GM19099 (cell line): ENCODE measurements at regions not wholly inside any gene's neighbourhood (a gene's known extent, or its start where the extent isn't known, plus 50 kb on each side); places are given as distances from the start of the nearest gene placed in this dataset.

Experiments used
- POLR2A ChIP-seq: IDR thresholded peaks from 3 replicates; pipeline ENCODE4 v1.6.1; 2011; ENCODE audit warnings: low read depth; ENCODE audit not compliant: insufficient read length; ENCODE audit errors: extremely low read depth

DNA sequence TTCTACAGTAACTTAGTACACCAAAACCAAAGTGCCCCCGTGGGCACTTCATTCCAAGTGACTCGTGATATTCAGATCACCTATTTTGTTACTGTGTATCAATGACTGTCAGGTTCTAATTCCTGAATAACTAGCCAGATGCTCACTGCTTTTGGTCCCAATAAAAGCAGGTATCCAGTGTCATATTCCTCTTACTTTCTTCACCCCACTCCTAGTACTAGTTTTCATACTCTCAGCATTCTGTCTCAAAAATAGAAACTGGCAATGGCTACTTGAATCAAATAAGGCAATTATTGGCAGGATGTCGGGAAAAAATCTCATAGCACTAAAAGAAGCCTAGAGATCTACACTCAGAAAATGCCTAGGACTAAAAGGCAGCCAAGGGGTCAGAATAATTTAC is 84.6 kb downstream of the ZNF467 start:
- TF ChIP-seq POLR2A = no peak

DNA sequence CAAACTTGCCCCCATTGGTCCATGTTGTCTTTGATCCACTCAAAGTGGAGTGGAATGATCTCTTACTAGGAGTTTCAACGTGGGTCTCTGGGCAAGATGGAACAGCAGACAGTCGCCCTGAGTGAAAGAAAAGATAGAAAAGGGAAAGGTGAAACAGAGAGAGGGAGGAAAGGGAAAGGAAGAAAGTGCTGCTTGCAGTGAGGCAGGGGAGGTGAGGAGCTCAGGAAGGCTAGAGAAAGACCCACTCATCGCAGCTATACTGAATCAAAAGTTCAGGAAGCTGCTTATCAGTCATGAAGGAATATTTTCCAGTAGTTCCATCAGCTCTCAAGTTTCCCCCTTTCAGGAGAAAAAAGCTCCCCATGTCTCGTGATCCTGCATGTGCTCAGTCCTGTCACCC is 86.9 kb downstream of the ZNF467 start:
- no peak for TF ChIP-seq POLR2A

DNA sequence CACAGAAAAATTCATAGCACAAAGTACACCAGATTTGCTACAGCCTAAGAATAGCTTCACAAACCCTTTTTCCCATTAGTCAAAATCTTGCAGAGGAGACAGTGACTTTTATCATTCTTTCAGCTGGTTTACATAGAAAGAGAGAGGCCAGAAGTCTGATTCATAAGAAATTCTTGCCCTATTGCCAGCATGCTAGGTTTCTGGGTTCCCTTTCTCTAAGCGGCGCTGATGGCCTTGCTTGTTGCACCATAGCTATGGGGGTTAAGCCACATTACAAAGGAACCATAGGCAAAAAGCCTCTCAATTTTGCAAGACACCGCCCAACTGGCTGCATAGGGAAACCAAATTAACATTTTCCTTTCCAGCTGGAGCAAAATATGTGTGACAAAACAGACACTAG is 87.4 kb downstream of the ZNF467 start:
- no peak for TF ChIP-seq POLR2A

DNA sequence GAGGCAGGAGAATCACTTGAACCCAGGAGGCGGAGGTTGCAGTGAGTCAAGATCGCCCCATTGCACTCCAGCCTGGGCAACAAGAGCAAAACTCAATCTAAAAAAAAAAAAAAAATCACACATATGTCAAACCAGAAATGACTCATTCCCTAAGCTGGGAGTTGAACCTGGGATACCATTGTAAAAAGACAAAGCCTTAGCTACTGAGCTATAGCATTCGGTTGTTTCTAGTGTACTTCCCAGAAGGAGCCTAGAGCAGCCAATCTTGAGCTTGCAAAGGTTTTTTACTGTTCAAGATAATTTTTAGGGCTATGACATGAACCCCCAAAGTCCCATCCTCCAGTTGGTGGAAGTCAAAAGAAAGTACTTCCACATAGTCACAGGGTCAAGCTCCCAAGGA is 87.9 kb downstream of the ZNF467 start:
- no peak for TF ChIP-seq POLR2A

DNA sequence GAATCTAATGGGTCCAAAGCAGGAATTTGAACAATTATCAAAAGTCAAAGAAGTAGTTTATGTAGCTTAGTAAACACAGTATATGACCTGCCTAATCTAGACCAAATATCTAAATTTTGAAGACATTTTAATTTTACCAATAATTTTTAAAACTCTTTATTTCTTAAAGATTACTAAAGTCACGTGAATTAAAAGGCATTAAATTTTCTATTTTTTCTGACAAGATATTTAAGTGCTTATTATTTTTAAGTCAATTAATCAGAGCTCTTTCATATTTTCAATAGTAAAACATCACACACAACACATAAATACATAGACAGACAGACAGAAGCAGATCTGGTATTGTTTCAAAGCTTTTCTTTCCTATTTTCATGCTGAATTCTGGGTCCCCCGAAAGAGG is 89.5 kb downstream of the ZNF467 start:
- TF ChIP-seq POLR2A = no peak

DNA sequence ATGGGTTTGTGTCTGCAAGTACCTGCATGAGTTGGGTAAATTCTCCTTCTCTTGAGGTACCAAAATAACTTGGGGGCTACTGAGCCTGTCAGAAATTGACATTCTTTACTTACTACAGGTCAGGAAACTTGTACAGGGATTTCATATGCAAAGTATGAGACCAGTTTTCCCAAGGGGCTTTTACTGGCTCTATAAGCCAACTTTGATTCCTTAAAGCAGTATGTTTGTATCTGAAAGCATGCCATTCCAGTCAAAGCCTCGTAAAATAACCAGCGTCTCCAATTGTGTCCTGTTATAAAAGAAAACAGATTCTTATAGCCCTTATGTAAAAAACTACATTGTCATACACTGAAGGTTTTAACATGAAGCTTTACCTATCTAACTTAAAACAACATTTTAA is 90.2 kb downstream of the ZNF467 start:
- TF ChIP-seq POLR2A = no peak

DNA sequence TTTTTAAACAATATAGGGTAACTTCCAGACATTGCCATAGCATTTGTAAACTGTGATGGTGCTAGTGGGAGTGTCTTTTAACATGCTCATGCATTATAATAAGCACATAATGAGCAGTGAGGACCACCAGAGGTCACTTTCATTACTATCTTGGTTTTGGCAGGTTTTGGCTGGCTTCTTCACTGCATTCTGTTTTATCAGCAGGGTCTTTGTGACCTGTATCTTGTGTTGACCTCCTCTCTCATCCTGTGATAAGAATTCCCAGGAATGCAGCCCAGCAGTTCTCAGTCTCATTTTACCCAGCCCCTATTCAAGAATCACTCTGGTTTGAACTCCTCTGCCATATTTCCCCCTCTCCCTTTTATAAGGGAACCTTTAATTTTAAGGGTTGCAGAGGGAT is 91.3 kb downstream of the ZNF467 start:
- no peak for TF ChIP-seq POLR2A

DNA sequence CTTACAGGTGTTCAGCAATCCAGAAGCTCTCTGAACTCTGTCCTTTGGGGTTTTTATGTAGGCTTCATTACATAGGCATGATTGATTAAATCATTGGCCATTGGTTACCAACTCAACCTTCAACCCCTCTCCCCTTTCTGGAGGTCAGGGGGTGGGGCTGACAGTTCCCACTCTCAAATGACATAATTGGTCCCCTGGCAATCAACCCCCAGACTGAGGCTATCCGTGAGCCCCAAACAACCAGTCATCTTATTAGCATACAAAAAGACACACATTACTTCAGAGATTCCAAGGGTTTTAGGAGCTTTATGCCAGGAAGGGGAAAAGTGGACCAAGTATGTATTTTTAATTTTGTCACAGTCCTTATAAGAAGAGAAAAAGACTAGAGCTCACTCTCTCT is 92.1 kb downstream of the ZNF467 start:
- no peak for TF ChIP-seq POLR2A

DNA sequence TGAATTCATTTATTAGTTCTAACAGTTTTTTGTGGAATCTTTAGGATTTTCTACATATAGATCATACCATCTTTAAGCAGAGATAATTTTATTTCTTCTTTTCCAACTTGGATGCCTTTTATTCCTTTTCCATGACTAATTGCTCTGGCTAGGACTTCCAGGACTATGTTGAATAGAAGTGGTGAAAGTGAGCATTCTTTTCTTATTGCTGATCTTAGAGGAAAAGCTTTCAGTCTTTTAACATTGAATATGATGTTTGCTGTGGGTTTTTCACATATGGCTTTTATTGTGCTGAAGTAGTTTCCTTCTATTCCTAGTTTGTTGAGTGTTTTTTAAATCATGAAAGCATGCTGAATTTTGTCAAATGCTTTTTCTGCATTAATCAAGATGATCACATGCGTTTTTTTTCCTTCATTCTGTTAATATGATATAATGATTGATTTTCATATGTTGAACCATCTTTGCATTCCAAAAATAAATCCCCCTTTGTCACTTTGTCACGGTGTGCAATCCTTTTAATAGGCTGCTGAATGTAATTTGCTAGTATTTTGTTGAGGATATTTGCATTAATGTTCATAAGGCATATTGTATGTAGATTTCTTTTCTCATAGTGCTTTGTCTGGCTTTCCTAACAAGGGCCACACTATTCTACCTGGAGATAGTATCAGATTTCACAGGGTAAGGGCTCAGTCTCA is 92.9 kb downstream of the ZNF467 start:
- no peak for TF ChIP-seq POLR2A

DNA sequence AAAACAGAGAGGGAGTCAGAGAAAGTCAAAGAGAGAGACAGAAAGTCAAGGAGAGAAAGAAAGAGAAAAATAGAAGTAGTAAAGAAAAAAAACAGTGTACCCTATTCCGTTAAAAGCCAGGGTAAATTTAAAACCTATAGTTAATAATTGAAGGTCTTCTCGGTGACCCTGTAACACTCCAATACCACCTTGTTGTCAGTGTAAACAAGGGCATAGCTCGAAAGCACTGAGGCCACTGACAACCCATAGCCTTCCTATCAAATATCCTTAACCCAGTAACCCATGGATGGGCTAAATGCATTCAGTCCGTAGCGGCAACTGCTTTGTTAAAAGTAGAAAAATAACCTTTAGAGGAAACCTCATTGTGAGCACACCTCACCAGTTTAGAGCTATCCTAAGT is 100.4 kb downstream of the ZNF467 start:
- TF ChIP-seq POLR2A = no peak

DNA sequence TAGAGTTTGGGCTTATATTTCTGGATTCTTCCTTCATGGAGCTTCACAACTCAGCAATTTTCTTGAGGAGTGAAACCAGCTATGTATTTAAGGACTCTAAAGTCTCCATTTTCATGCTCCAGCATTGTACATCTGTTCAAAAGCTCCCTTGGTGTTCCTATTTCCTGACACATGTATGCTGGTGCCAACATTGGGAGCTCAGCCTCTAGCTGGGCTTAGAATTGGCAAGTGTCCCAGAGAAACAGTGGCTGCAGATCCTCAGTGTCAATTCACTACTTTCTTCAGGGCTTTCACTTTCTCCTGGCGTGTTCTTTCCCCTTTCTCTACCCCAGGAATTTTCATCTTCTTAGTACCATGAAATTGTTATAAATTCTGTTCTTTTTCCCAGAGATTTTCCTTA is 103.1 kb downstream of the ZNF467 start:
- no peak for TF ChIP-seq POLR2A

DNA sequence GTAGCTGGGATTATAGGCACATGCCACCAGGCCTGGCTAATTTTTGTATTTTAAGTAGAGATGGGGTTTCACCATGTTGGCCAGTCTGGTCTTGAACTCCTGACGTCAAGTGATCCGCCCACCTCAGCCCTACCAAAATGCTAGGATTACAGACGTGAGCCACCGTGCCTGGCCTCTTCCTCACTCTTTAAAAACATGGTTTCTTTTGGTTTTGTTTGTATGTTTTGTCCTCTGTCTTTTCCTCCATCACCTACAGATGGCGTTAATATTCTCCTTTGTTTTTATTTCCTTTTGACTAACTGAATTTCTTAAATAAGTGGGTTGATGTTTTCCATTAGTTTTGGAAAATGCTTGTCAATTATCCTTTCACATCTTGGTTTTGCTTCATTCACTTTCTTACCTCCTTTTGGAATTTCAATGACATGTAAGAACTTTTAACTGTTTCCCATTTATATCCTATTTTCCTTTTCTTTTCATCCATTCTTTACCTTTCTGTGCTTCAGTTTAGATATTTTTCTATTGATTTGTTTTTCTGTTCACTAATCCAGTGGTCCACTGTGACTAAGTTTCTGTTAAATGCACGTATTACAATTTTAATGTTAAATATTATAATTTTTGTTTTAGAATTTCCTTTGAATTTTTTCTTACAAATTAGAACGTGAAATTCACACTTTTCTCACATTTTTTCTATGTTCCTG is 104.1 kb downstream of the ZNF467 start:
- TF ChIP-seq POLR2A = no peak

DNA sequence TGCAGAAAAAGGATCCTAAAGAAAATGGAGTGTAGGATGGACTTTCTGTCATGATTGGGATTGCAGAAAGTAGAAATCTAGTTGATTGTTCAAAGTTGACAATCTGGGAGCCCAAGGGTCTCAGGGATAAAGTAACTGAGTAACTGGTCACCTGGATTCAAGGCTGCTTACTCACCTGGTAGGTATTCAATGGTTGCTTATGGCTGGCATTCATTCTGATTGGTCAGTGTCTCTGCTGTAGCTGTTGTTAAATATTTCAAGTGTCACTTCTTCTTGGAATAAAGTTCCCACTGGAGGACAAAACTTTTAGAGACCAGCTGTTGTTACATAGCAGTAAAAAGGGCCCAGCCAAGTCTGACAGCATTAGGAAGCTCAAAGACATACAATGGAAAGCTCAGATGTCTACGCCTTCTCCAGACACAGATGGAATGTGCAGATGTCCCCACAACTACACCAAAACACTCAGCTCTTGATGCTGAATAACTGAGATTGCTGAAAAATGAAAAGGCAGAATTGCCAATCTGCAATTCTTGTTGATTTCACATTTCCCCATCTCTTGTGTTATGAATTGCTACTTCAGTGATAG is 106.9 kb downstream of the ZNF467 start:
- TF ChIP-seq POLR2A = no peak

DNA sequence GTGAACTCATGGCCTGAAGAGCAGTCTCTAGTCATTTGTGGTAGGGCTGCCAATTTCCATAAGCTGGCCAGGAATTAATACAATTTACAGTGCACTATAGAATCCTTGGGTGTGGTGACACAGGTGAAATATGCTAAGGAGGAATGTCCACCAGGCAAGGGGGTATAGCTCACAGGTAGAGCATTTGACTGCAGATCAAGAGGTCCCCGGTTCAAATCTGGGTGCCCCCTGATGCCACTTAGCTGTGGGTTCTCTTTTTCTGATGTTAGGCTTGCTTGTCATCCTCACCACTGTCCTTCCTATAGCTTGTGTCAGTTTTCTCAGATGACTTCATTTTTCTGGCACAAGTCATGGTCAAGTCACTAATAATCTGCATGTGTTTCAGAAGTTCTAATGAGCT is 108.7 kb downstream of the ZNF467 start:
- no peak for TF ChIP-seq POLR2A

DNA sequence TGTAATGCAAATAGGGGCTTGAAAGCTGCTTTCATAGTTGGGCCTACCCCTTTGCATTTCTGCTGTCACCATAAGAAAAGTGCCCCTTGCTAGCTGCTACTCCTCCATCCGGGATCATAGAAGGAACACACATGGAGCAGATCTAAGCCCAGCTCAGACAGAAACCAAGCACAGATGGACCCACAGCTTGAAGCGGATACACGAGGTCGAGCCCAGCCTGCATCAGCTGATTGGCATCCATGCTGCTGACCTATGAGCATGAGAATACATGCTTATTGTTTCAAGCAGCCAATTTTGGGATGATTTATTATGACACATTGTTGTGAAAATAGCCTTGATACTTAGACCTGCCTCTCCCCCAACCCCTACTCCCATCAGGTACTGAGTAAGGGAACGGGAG is 109.2 kb downstream of the ZNF467 start:
- TF ChIP-seq POLR2A = no peak

DNA sequence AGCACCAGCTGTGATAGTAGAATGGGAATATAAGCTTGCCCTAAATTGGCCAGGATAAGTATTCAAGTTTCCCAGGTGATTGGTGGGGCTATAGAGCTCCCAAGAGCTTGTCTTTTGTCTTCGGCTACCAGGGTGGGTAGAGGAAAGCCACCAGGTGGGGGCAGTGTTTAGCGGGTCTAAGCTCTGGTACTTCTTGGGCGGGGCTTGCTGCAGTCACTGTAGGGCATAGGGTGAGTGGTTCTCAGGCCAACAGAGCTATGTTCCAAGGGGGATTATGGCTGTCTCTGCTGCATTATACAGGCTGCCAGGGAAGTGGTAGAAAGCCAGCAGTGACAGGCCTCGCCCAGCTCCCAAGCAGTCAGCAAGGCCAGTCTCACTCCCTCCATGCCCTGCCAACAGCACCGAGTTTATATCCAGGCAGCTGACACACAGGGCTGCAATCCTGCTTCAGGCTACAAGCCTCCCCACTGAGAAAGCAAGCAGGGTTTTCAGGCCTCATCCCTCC is 110.7 kb downstream of the ZNF467 start:
- no peak for TF ChIP-seq POLR2A

DNA sequence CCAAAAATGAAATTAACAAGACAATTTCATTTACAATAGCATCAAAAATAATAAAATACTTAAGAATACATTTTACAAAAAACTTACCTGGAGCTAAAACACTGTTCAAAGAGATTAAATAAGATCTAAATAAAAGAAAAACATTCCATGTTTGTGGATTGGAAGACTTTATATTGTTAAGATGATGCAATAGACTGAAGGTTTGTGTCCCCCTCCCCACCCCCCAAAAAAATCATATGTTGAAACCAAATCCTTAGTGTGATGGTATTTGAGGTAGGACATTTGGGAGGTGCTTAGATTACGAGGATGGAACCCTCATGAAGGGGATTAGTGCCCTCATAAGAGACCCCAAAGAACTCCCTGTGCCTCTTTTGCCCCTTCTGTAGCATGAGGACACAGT is 117.6 kb downstream of the ZNF467 start:
- no peak for TF ChIP-seq POLR2A

DNA sequence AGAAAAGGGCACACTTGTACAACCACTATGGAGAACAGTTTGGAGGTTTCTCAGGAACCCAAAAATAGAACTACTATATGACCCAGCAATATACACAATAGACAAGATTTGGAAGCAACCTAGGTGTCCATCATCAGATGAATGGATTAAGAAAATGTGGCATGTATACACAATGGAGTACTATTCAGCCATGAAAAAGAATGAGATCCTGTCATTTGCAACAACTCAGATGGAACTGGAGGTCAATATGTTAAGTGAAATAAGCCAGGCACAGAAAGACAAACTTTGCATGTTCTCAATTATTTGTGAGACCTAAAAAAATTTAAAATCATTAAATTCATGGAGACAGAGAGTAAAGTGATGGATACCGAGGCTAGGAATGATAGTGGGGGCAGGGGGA is 118.8 kb downstream of the ZNF467 start:
- no peak for TF ChIP-seq POLR2A
